ENCODE measurements at regions not wholly inside any gene's neighbourhood (a gene's known extent, or its start where the extent isn't known, plus 50 kb on each side); places are given as distances from the start of the nearest gene placed in this dataset.

GRCh38 chr1:82318921-82319320 lies 518.2 kb downstream of the ADGRL2 start:
- ATAC-seq (no peak), DNase-seq (no peak)
- H3K4me1 ChIP-seq: no peaks in the 10 kb centered on the region
- H3K36me3 ChIP-seq: no peaks in the 10 kb centered on the region
- TF ChIP-seq CTCF (IDR thresholded peaks at IDR 0.05) (no peak), POLR2A (IDR thresholded peaks at IDR 0.05) (no peak)
- H3K27me3 ChIP-seq: no peaks in the 10 kb centered on the region
- intact Hi-C loops (cut with DNase I): no loop called here
- H3K27ac ChIP-seq: no peak overlapping the region
- WGBS, 4 donors: 79 to 86% (median 81%) methylated on average over 2 of the region's 2 CpGs
- no peak overlapping the region for H3K4me3 ChIP-seq
- H3K9me3 ChIP-seq: no peaks in the 10 kb centered on the region

DNA sequence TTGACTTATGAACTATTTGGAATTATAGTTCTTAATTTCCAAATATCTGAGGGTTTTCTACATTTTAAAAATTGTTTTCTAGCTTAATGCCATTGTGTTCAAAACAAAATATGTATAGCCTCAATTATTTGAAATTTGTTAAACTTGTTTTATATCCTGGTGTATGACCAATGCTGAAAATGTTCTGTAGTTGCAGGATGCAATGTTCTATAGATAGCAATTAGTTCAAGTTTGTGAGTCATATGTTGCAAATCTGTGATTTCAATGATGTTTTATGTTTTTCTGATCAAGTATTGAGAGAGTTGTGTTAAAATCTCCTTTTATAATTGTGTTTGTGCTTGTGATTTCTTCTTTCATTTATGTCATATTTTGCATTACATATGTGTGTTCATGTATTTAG lies 517.5 kb downstream of the ADGRL2 start:
- Histone ChIP-seq H3K4me1 (no peaks in the 10 kb centered on the region), H3K4me3 (no peak overlapping the region), H3K9me3 (no peaks in the 10 kb centered on the region), H3K27me3 (no peaks in the 10 kb centered on the region), H3K27ac (no peak overlapping the region), H3K36me3 (no peaks in the 10 kb centered on the region)
- ATAC-seq (no peak), DNase-seq (no peak)
- intact Hi-C loops (cut with DNase I): no loop called here
- TF ChIP-seq CTCF (IDR thresholded peaks at IDR 0.05): no peak
- no peak for TF ChIP-seq POLR2A (IDR thresholded peaks at IDR 0.05)

DNA sequence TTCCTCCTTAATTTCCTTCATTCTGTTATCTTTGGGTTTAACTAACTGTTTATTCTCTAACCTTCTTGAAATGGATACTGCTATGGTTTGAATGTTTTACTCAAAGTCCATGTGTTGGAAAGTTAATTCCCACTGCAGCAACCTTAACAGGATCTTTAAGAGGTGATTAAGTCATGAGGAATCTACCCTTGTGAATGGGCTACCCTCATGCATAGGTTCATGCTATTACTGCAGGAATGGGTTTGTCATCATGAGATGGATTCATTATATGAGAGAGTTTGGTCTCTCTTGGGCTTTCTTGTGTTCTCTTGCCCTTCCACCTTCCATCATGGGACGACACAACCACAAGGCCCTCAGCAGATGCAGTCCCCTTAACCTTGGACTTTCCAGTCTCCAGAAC lies 516.9 kb downstream of the ADGRL2 start:
- no peaks in the 10 kb centered on the region for H3K4me1 ChIP-seq
- no peak overlapping the region for H3K27ac ChIP-seq
- no peaks in the 10 kb centered on the region for H3K9me3 ChIP-seq
- no peak overlapping the region for H3K4me3 ChIP-seq
- 88 to 98% (median 90%) methylated on average over 1 of the region's 1 CpG for WGBS, 4 donors
- no peak for ATAC-seq
- DNase-seq: no peak
- H3K27me3 ChIP-seq: no peaks in the 10 kb centered on the region
- intact Hi-C loops (cut with DNase I): no loop called here
- H3K36me3 ChIP-seq: no peaks in the 10 kb centered on the region
- TF ChIP-seq POLR2A (IDR thresholded peaks at IDR 0.05): no peak
- no peak for TF ChIP-seq CTCF (IDR thresholded peaks at IDR 0.05)

DNA sequence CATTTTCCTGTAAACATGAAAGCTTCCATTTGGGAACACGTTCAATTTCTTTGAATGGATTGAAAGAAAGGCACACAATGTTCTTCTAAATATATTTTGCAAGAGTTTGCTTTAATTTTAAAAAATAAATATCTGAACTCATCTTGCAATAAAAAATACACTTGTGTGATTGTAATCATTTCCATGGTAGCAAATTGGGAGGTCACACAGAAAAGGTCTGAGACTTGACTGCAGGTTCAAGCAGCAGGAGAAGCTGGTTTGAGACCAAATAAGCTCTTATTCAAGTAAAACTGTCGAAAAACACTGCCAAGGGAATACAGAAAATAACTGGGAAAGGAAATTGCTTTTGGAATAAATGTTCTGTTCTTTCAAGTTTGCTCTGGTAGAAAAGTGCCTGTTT lies 498.9 kb downstream of the ADGRL2 start:
- 49 to 60% (median 59%) methylated on average over 2 of the region's 2 CpGs for WGBS, 4 donors
- DNase-seq (no peak), ATAC-seq (no peak)
- Histone ChIP-seq H3K4me3 (no peak overlapping the region), H3K36me3 (no peaks in the 10 kb centered on the region), H3K27me3 (no peaks in the 10 kb centered on the region), H3K9me3 (no peaks in the 10 kb centered on the region), H3K27ac (peak overlapping the region in 1 of 12 donors; percentile 15), H3K4me1 (peaks cover 0 to 8% (median 0%) of the 10 kb centered on the region in 12 donors)
- no peak for TF ChIP-seq CTCF (IDR thresholded peaks at IDR 0.05)
- TF ChIP-seq POLR2A (IDR thresholded peaks at IDR 0.05): no peak
- intact Hi-C loops (cut with DNase I): no loop called here
